Large intestine (tissue), 3 donors: ENCODE measurements at regions not wholly inside any gene's neighbourhood (a gene's known extent, or its start where the extent isn't known, plus 50 kb on each side); places are given as distances from the start of the nearest gene placed in this dataset.
A peak's percentile ranks its signal among the peaks of the same experiment; 100 is the strongest.

Source experiments
- DNase-seq, 2 donors: peaks; one replicate each; pipeline versions ENCODE4 v3.0.0 to v3.0.0-alpha.2; 2013
- H3K27ac ChIP-seq: one replicate; pipeline ENCODE4 v1.5.1; 2013; ENCODE audit warnings: low read length
- H3K27me3 ChIP-seq: 2 replicates; pipeline ENCODE4 v1.6.1; 2013; ENCODE audit warnings: low read length; ENCODE audit not compliant: control insufficient read depth, insufficient read depth
- H3K36me3 ChIP-seq: 2 replicates; pipeline ENCODE4 v1.6.1; 2013; ENCODE audit warnings: low read length; ENCODE audit not compliant: control insufficient read depth, insufficient read depth
- H3K4me1 ChIP-seq: one replicate; pipeline ENCODE4 v1.6.1; 2013; ENCODE audit warnings: low read length; ENCODE audit not compliant: control insufficient read depth, insufficient read depth
- H3K4me3 ChIP-seq: one replicate; pipeline ENCODE4 v1.5.1; 2013; ENCODE audit warnings: low read length
- H3K9me3 ChIP-seq: one replicate; pipeline ENCODE4 v1.6.1; 2013; ENCODE audit warnings: mild to moderate bottlenecking, low read depth, low read length, moderate library complexity; ENCODE audit not compliant: control insufficient read depth
- WGBS: methylation state at CpG from one replicate; pipeline ENCODE4 v1.1.5; 2013; ENCODE audit warnings: low lambda C conversion rate; ENCODE audit not compliant: insufficient coverage; 5-methylcytosine and 5-hydroxymethylcytosine counted together

DNA sequence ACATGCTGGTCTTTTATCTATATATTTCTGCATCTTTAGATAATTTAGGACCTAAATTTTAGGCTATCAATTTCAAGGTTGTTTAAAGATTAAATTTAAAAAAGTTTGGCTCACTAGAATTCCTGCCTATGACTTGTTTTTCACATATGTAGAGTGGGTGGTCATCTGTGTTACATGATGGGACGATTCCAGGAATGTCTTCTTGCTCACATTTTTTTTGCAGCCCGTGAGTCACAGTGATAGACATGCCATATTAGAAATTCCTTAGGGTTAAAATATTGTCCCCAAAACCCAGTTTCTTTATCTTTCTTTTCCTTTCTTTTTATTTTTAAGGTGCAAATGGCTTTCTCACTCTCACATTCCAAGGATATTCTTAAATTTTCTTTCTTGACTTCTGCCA, 652.0 kb downstream of the PLCL1 start:
- Histone ChIP-seq H3K4me3 (no peak overlapping the region), H3K27ac (no peak overlapping the region), H3K4me1 (no peaks in the 10 kb centered on the region), H3K9me3 (no peaks in the 10 kb centered on the region), H3K27me3 (no peaks in the 10 kb centered on the region), H3K36me3 (no peaks in the 10 kb centered on the region)
- 88% methylated on average over 1 of the region's 2 CpGs for WGBS
- no peak for DNase-seq

DNA sequence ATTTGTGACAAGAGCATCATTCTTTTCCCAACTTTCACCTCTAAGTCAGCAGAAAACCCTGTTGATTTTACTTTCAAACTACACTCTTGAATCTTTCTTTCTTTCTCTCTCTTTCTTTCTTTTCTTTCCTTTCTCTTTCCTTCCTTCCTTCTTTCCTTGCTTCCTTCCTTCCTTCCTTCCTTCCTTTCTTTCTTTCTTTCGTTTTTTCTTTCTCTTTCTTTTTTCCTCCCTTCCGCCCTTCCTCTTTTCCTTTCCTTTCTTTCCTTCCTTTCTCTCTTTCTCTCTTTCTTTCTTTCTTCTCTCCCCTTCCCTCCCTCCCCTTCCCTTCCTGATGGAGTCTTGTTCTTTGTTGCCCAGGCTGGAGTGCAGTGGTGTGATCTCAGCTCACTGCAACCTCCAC, 649.5 kb downstream of the PLCL1 start:
- H3K4me3 ChIP-seq = no peak overlapping the region
- 93% methylated on average over 2 of the region's 2 CpGs for WGBS
- no peak overlapping the region for H3K27ac ChIP-seq
- no peaks in the 10 kb centered on the region for H3K9me3 ChIP-seq
- no peaks in the 10 kb centered on the region for H3K36me3 ChIP-seq
- no peaks in the 10 kb centered on the region for H3K27me3 ChIP-seq
- H3K4me1 ChIP-seq = no peaks in the 10 kb centered on the region
- no peak for DNase-seq

DNA sequence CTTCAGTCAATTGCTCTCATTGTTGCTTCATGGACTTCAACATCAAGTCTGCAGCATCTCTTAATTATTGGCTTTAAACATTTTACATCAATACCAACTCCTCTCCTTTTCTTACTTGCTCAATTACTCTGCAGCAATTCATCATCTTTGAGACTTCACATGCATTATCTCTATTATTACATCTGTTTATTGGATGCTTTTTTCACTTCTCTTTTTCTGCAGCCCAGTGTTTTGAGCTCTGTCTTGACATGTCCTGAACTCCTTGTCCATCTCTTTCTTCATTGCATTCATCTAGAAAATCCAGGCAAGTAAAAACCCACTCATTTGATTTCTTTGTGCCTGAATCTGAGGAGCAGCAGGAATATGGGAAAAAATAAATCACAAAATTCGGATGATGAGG, 647.9 kb downstream of the PLCL1 start:
- Histone ChIP-seq H3K9me3 (no peaks in the 10 kb centered on the region), H3K4me1 (peaks cover 2% of the 10 kb centered on the region), H3K27me3 (no peaks in the 10 kb centered on the region), H3K4me3 (no peak overlapping the region), H3K36me3 (no peaks in the 10 kb centered on the region), H3K27ac (no peak overlapping the region)
- 100% methylated on average over 1 of the region's 1 CpG for WGBS
- DNase-seq = no peak

DNA sequence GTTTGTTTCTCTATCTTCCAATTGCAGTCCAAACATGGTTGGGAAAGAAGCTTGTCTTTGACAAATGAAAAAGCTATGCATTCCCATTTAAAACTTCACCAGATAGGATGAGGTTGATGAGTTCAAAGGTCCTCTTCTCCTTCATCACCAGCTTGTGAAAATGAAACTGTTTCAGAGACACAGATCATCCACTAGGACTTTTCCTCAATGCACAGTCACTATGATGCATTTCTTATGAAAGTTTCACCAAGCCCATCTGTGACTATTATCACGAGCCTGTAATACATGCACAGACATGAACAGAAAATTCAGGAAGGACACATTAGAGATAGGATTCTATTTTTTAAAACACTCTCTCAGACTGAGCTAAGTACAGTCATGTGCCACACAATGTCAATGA, 644.4 kb downstream of the PLCL1 start:
- peak overlapping the region; percentile 74 for H3K27ac ChIP-seq
- peak; percentile 59 to 83 for DNase-seq
- H3K9me3 ChIP-seq = no peaks in the 10 kb centered on the region
- H3K4me3 ChIP-seq = no peak overlapping the region
- peaks cover 2% of the 10 kb centered on the region for H3K4me1 ChIP-seq
- WGBS = no CpG with 5 or more reads among the region's 1 CpG
- no peaks in the 10 kb centered on the region for H3K27me3 ChIP-seq
- no peaks in the 10 kb centered on the region for H3K36me3 ChIP-seq

DNA sequence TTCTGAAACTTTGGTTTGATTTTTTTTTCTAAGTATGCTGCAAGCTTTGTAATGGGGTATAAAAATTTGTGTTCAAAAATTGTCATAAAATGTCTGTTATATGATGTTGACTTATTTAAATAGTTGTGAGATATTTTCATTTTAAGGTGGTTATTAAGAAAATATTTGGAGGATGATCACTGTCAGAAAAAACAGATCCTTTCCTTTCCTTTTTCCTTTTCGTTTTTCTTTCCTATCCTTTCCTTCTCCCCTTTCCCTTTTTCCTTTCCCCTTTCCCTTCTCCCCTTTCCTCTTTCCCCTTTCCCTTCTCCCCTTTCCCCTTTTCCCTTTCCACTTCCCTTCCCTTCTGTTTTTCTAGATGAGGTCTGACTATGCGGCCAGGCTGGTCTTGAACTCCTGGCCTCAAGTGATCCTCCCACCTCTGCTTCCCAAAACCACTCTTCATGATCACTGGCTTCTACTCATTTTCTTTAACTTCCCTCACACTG, 640.5 kb downstream of the PLCL1 start:
- no peak for DNase-seq
- H3K9me3 ChIP-seq = no peaks in the 10 kb centered on the region
- no peaks in the 10 kb centered on the region for H3K36me3 ChIP-seq
- 90% methylated on average over 1 of the region's 2 CpGs for WGBS
- no peak overlapping the region for H3K4me3 ChIP-seq
- H3K27ac ChIP-seq = no peak overlapping the region
- H3K27me3 ChIP-seq = no peaks in the 10 kb centered on the region
- peaks cover 2% of the 10 kb centered on the region for H3K4me1 ChIP-seq

DNA sequence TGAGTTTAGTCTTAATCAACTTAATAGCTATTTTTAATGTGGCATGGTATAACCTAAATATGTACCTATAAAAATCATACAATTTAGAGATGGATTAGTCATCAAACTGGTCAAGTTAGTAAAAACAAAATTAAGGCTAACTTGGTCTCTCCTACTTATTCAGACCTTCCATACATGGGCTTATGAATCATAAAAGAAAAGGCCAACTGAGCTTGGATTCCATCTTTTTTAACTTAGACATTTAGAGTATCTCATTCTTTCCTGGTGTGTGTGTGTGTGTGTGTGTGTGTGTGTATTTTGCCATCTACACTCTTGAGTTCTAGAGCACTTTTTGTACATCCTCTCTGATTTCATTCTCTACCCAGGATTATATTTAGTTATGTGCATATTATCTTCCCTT, 637.5 kb downstream of the PLCL1 start:
- DNase-seq = no peak
- H3K27ac ChIP-seq = no peak overlapping the region
- no peaks in the 10 kb centered on the region for H3K36me3 ChIP-seq
- no peak overlapping the region for H3K4me3 ChIP-seq
- H3K9me3 ChIP-seq = no peaks in the 10 kb centered on the region
- H3K27me3 ChIP-seq = no peaks in the 10 kb centered on the region
- no peaks in the 10 kb centered on the region for H3K4me1 ChIP-seq

DNA sequence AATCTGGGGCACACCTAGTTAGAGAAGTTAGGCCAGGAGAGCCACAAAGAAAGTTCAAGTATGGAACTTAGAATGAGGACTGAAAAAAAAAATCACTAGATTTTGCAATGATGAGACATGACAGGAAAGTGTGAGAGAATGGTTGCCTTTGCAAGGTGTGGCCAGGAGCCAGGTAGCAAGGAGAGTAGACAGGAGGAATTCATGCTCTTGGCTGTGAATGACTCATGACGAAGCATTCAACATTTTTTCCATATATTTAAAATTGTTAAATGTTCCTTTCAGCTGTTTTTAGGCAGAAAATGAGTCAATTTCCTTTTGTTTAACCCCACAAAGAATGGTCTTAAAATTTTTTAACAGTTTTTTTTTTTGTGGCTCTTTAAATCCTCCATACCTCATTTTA, 636.9 kb downstream of the PLCL1 start:
- Histone ChIP-seq H3K27me3 (no peaks in the 10 kb centered on the region), H3K9me3 (no peaks in the 10 kb centered on the region), H3K36me3 (no peaks in the 10 kb centered on the region), H3K4me3 (no peak overlapping the region), H3K4me1 (no peaks in the 10 kb centered on the region), H3K27ac (no peak overlapping the region)
- DNase-seq = no peak
- WGBS = no CpG with 5 or more reads among the region's 1 CpG

DNA sequence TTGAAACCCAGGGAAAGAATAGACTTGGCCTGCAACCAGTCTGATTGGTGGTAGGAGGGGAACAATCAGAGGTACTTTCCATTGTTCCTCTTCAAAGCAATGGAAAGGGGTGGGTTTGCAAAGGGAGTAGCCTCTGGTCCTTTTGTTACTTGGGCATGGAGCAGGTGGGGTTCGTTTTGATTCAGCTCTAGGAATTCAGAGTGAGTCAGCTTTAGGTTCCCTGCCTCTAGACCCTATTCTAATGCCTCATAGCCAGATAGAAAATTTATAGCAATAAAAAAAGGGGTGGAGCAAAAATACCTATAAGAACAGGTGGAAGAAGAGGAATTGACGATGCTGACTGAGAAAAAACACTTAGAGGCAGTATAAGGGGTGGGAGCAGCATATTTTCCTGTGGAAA, 636.4 kb downstream of the PLCL1 start:
- H3K27ac ChIP-seq = no peak overlapping the region
- DNase-seq = no peak
- no peaks in the 10 kb centered on the region for H3K4me1 ChIP-seq
- no peak overlapping the region for H3K4me3 ChIP-seq
- 38% methylated on average over 2 of the region's 2 CpGs for WGBS
- no peaks in the 10 kb centered on the region for H3K27me3 ChIP-seq
- no peaks in the 10 kb centered on the region for H3K36me3 ChIP-seq
- no peaks in the 10 kb centered on the region for H3K9me3 ChIP-seq

DNA sequence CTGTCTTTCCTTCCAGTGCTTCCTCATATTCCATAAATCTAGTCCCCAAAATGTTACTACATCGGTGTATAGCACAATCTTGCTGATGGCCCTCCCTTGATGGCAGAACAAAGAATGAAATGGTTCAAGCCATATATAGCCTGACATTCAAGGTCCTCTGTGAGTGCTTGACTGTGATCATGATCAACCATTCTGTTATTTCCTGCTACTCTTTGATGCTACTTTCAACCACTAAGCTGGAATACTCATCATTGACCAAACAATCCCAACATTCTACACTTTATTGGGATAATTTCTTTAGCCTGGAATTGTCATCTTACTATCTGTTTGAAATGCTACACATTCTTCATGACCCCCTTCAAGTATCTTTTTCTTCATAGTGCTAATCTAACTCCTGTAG, 633.9 kb downstream of the PLCL1 start:
- WGBS = no CpG with 5 or more reads among the region's 1 CpG
- no peaks in the 10 kb centered on the region for H3K9me3 ChIP-seq
- no peaks in the 10 kb centered on the region for H3K4me1 ChIP-seq
- no peak overlapping the region for H3K4me3 ChIP-seq
- no peak for DNase-seq
- no peaks in the 10 kb centered on the region for H3K36me3 ChIP-seq
- no peaks in the 10 kb centered on the region for H3K27me3 ChIP-seq
- no peak overlapping the region for H3K27ac ChIP-seq

DNA sequence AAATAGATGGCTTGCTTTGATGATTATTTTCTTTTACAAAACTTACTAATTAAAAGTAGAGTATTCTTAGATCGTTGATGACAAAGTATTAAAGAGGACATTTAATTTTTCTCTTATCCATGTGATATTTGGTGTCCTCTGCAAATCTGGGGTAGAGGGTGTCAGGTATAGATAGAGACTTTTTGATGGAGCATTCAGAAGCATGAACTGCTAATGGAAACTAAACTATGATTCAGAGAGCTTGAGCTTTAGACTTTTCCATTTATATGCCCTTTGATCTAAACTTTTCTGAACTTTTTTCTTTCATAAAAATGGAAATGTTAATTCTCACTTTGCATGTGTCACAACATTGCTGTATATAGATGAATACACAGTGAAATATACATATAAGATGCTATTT, 619.7 kb downstream of the PLCL1 start:
- Histone ChIP-seq H3K36me3 (no peaks in the 10 kb centered on the region), H3K9me3 (no peaks in the 10 kb centered on the region), H3K27ac (no peak overlapping the region), H3K27me3 (no peaks in the 10 kb centered on the region), H3K4me1 (no peaks in the 10 kb centered on the region), H3K4me3 (no peak overlapping the region)
- DNase-seq = no peak
- no CpG with 5 or more reads among the region's 1 CpG for WGBS

DNA sequence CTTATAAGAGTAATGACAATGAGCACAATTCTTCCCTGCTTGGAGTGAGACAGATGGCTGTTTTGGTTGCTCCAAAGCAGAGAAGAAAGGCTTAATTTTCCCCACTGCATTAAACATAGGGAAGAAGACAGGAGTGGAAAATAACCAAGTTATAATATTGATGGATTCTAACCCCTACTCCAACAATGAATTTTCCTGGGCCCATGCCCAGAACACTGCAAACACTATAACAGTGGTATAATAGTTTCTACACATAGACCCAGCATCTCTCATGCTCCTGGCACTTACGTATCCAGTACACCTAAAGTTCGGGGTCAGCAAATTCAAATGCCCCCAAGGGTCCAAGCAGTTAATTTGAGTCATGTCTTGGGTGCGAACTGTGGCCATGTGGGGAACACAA, 613.4 kb downstream of the PLCL1 start:
- H3K4me3 ChIP-seq = no peak overlapping the region
- H3K36me3 ChIP-seq = no peaks in the 10 kb centered on the region
- no peaks in the 10 kb centered on the region for H3K9me3 ChIP-seq
- peak in 1 of 2 donors; percentile 6 for DNase-seq
- no CpG with 5 or more reads among the region's 3 CpGs for WGBS
- no peaks in the 10 kb centered on the region for H3K27me3 ChIP-seq
- no peaks in the 10 kb centered on the region for H3K4me1 ChIP-seq
- no peak overlapping the region for H3K27ac ChIP-seq
